GM12891 (cell line): ENCODE measurements at regions not wholly inside any gene's neighbourhood (a gene's known extent, or its start where the extent isn't known, plus 50 kb on each side); places are given as distances from the start of the nearest gene placed in this dataset.

ENCODE experiments used
- POLR2A ChIP-seq: IDR thresholded peaks from 2 replicates; pipeline ENCODE4 v1.6.1; 2011; ENCODE audit warnings: low read depth, low read length, control low read depth
- TAF1 ChIP-seq: IDR thresholded peaks from 2 replicates; pipeline ENCODE4 v1.6.1; 2011; ENCODE audit warnings: low read depth, low read length, control low read depth

GRCh38 chr9:7580568-7580967, 219.0 kb downstream of the DMAC1 start:
- TF ChIP-seq TAF1 (no peak), POLR2A (no peak)
